IMR-90 (cell line): ENCODE measurements at regions not wholly inside any gene's neighbourhood (a gene's known extent, or its start where the extent isn't known, plus 50 kb on each side); places are given as distances from the start of the nearest gene placed in this dataset.

Experiments
- ATAC-seq: fragments of 200-7000 bp; cut with Tn5 transposase; 2 replicates; pipeline ENCODE4 v1.9.1; 2020; ENCODE audit warnings: low read depth, mild to moderate bottlenecking, moderate library complexity
- BruUV-seq: library from RNA; stranded (reverse); fragments of 400-500 nt; replicated peaks from 2 replicates; lab custom pipeline; 2021; lab: Mats Ljungman, UMichigan
- CTCF ChIA-PET: fragments of 300-600 bp; formaldehyde crosslinking; extraction: SDS; loops from one replicate; lab custom pipeline; 2021; ENCODE audit warnings: antibody characterized with exemption; lab: Yijun Ruan, JAX
- POLR2A ChIA-PET: fragments of 300-600 bp; sonication (Branson Sonifier 250); formaldehyde crosslinking; loops from one replicate; lab custom pipeline; 2022; ENCODE audit warnings: antibody characterized with exemption; ENCODE audit not compliant: unreplicated experiment; lab: Charles Lee
- DNase-seq: peaks from one replicate; pipeline ENCODE4 v3.0.0; 2013
- H2AFZ ChIP-seq: replicated peaks from 2 replicates; pipeline ENCODE3; 2013; ENCODE audit warnings: low read length, mild to moderate bottlenecking; ENCODE audit not compliant: poor library complexity
- H2AK5ac ChIP-seq: 2 replicates; pipeline ENCODE4 v1.6.1; 2013; ENCODE audit warnings: low read depth, low read length, inconsistent platforms
- H2AK9ac ChIP-seq: replicated peaks from 2 replicates; pipeline ENCODE3; 2013; ENCODE audit warnings: mild to moderate bottlenecking, low read depth, low read length, moderate library complexity; ENCODE audit not compliant: poor library complexity
- H2BK120ac ChIP-seq: 2 replicates; pipeline ENCODE4 v1.6.1; 2013; ENCODE audit warnings: low read depth, low read length, inconsistent platforms
- H2BK15ac ChIP-seq: 3 replicates; pipeline ENCODE4 v1.6.1; 2013; ENCODE audit warnings: low read depth, low read length, inconsistent platforms
- H2BK20ac ChIP-seq: 2 replicates; pipeline ENCODE4 v1.6.1; 2013; ENCODE audit warnings: low read depth, mild to moderate bottlenecking, inconsistent platforms, low read length, moderate library complexity
- H2BK5ac ChIP-seq: 2 replicates; pipeline ENCODE4 v1.6.1; 2013; ENCODE audit warnings: mild to moderate bottlenecking, low read depth, low read length, inconsistent platforms; ENCODE audit not compliant: poor library complexity, severe bottlenecking
- H3K14ac ChIP-seq: replicated peaks from 2 replicates; pipeline ENCODE4 v1.6.1; 2013; ENCODE audit warnings: low read depth, low read length, inconsistent platforms
- H3K18ac ChIP-seq: 2 replicates; pipeline ENCODE4 v1.6.1; 2013; ENCODE audit warnings: low read depth, low read length, control low read depth
- H3K23ac ChIP-seq: 2 replicates; pipeline ENCODE4 v1.6.1; 2013; ENCODE audit warnings: low read depth, low read length, inconsistent platforms
- H3K27ac ChIP-seq: 2 replicates; pipeline ENCODE4 v1.5.1; 2013; ENCODE audit warnings: mild to moderate bottlenecking, control low read depth, low read length; ENCODE audit not compliant: insufficient read depth
- H3K27me3 ChIP-seq: 2 replicates; pipeline ENCODE4 v1.6.1; 2013; ENCODE audit warnings: low read length; ENCODE audit not compliant: control insufficient read depth, insufficient read depth
- H3K36me3 ChIP-seq: 2 replicates; pipeline ENCODE4 v1.6.1; 2013; ENCODE audit warnings: low read length, mixed read lengths; ENCODE audit not compliant: control insufficient read depth, insufficient read depth
- H3K4ac ChIP-seq: 2 replicates; pipeline ENCODE4 v1.6.1; 2013; ENCODE audit warnings: low read depth, low read length, inconsistent platforms
- H3K4me1 ChIP-seq: 2 replicates; pipeline ENCODE4 v1.6.1; 2013; ENCODE audit warnings: low read length, mixed read lengths; ENCODE audit not compliant: control insufficient read depth, insufficient read depth
- H3K4me2 ChIP-seq: 2 replicates; pipeline ENCODE4 v1.6.1; 2013; ENCODE audit warnings: low read depth, mild to moderate bottlenecking, control low read depth, low read length, moderate library complexity
- H3K4me3 ChIP-seq: 2 replicates; pipeline ENCODE4 v1.5.1; 2013; ENCODE audit warnings: low read depth, mild to moderate bottlenecking, control low read depth, low read length, moderate library complexity; ENCODE audit not compliant: insufficient read depth
- H3K56ac ChIP-seq: 2 replicates; pipeline ENCODE4 v1.6.1; 2013; ENCODE audit warnings: low read length, inconsistent platforms; ENCODE audit not compliant: insufficient read depth; ENCODE audit errors: extremely low read depth
- H3K79me1 ChIP-seq, 2 experiments: 2 replicates each; pipeline ENCODE4 v1.6.1; 2013; ENCODE audit warnings: low read length in 2 of 2, inconsistent platforms in 1 of 2, low read depth in 1 of 2
- H3K9ac ChIP-seq: 2 replicates; pipeline ENCODE4 v1.6.1; 2013; ENCODE audit warnings: low read depth, low read length, control low read depth
- H3K9me1 ChIP-seq: 2 replicates; pipeline ENCODE4 v1.6.1; 2013; ENCODE audit warnings: low read length, inconsistent platforms; ENCODE audit not compliant: insufficient read depth
- H3K9me3 ChIP-seq: 2 replicates; pipeline ENCODE4 v1.6.1; 2013; ENCODE audit warnings: low read length; ENCODE audit not compliant: control insufficient read depth, insufficient read depth
- H4K20me1 ChIP-seq: 2 replicates; pipeline ENCODE4 v1.6.1; 2013; ENCODE audit warnings: low read length, inconsistent platforms; ENCODE audit not compliant: insufficient read depth
- H4K5ac ChIP-seq: 2 replicates; pipeline ENCODE4 v1.6.1; 2013; ENCODE audit warnings: mild to moderate bottlenecking, low read depth, low read length, control low read depth
- H4K8ac ChIP-seq, 2 experiments: 2 replicates each; pipeline ENCODE4 v1.6.1; 2013; ENCODE audit warnings: low read depth in 2 of 2, low read length in 2 of 2, control low read depth in 1 of 2, inconsistent platforms in 1 of 2
- H4K91ac ChIP-seq: 2 replicates; pipeline ENCODE4 v1.6.1; 2013; ENCODE audit warnings: low read depth, low read length, inconsistent platforms; ENCODE audit not compliant: insufficient read depth
- CEBPB ChIP-seq: IDR thresholded peaks from 2 replicates; pipeline ENCODE4 v1.6.1; 2012; ENCODE audit warnings: low read depth, low read length, improper control_type of control experiment
- RCOR1 ChIP-seq: IDR thresholded peaks from 2 replicates; pipeline ENCODE4 v1.6.1; 2012; ENCODE audit warnings: mild to moderate bottlenecking, low read length, improper control_type of control experiment; ENCODE audit not compliant: insufficient replicate concordance
- WGBS, 2 experiments: methylation state at CpG; one replicate each; pipeline versions ENCODE4 v1.1.5 to v1.1.7; 2013; ENCODE audit warnings: missing lambda C conversion rate in 2 of 2; ENCODE audit not compliant: insufficient read length in 1 of 2; ENCODE audit errors: extremely low coverage in 2 of 2; 5-methylcytosine and 5-hydroxymethylcytosine counted together
- dilution Hi-C: fragments of 300-500 bp; cut with HindIII; formaldehyde crosslinking; loops from one replicate; pipeline ENCODE4 v1.14.3; 2018; ENCODE audit warnings: low sequenced_read_pairs; ENCODE audit not compliant: unreplicated experiment
- in situ Hi-C: fragments of 300-500 bp; cut with MboI; formaldehyde crosslinking; loops from 3 replicates; pipeline ENCODE4 v1.14.3; 2019; ENCODE audit warnings: low sequenced_read_pairs, inconsistent platforms, mixed read lengths
- intact Hi-C: fragments of 100-400 bp; cut with micrococcal nuclease; formaldehyde crosslinking; loops from 2 replicates; pipeline ENCODE4 v1.10.0; 2022

GRCh38 chr5:126363658-126364057, 59.6 kb upstream of the GRAMD2B start:
- Histone ChIP-seq H3K79me1 (no peaks in the 10 kb centered on the region), H3K4ac (no peak overlapping the region), H2BK15ac (no peak overlapping the region), H3K27ac (no peak overlapping the region), H4K5ac (no peak overlapping the region), H3K14ac (no peak overlapping the region), H4K8ac (no peak overlapping the region), H3K4me1 (peaks cover 8% of the 10 kb centered on the region), H3K9me3 (no peaks in the 10 kb centered on the region), H3K9me1 (peaks cover 6% of the 10 kb centered on the region; the same call in 1 of the 2 replicates), H3K56ac (no peak overlapping the region), H3K27me3 (no peaks in the 10 kb centered on the region), H4K20me1 (no peaks in the 10 kb centered on the region), H3K18ac (no peak overlapping the region), H3K9ac (no peak overlapping the region), H2AK9ac (no peak overlapping the region), H4K91ac (no peak overlapping the region), H2BK20ac (no peak overlapping the region), H2BK120ac (no peak overlapping the region), H3K36me3 (no peaks in the 10 kb centered on the region), H3K4me2 (no peak overlapping the region), H3K4me3 (no peak overlapping the region), H2AFZ (no peak overlapping the region), H3K23ac (no peak overlapping the region), H2AK5ac (no peak overlapping the region), H2BK5ac (no peak overlapping the region)
- no peak for ATAC-seq
- no TSS peak for BruUV-seq
- ChIA-PET CTCF (no interaction called here), POLR2A (no interaction called here)
- dilution Hi-C loops (no loop called here), in situ Hi-C loops (no loop called here), intact Hi-C loops (no loop called here)
- no CpG with 5 or more reads among the region's 1 CpG for WGBS, 2 experiments
- no peak for TF ChIP-seq RCOR1
- TF ChIP-seq CEBPB: peak; percentile 61
- DNase-seq: no peak
